ENCODE measurements at regions not wholly inside any gene's neighbourhood (a gene's known extent, or its start where the extent isn't known, plus 50 kb on each side); places are given as distances from the start of the nearest gene placed in this dataset.

DNA sequence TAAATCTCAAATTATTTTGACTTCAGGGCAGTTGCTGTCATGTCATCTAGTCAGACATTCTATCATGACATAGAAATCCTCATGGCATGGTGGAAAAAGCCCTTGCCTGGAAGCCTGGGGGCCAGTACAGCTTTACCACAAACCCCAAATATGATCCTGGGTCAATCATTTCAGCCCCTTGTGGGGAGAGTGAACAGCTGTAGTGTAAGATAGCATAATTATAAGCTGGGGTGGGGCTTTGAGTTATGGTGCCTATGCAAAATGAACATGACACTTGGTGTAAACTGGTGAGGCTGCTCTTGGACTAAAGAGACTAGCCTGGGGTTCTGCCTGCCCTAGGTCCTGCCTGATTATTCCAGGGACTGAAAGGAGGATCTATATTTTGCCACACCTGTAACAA is 207.7 kb upstream of the DDHD1 start:
- Histone ChIP-seq H3K36me3 (no peaks in the 10 kb centered on the region), H3K9me3 (no peaks in the 10 kb centered on the region), H3K4me3 (no peak overlapping the region), H3K4me1 (no peaks in the 10 kb centered on the region), H3K27ac (no peak overlapping the region), H3K27me3 (no peaks in the 10 kb centered on the region)
- no peak for DNase-seq
- TF ChIP-seq POLR2A (IDR thresholded peaks at IDR 0.05) = no peak
- no peak for TF ChIP-seq CTCF (IDR thresholded peaks at IDR 0.05)

- Histone ChIP-seq H3K36me3 (no peaks in the 10 kb centered on the region), H3K4me3 (no peak overlapping the region), H3K9me3 (no peaks in the 10 kb centered on the region), H3K4me1 (no peaks in the 10 kb centered on the region), H3K27me3 (no peaks in the 10 kb centered on the region), H3K27ac (no peak overlapping the region)
- no peak for DNase-seq
- no peak for TF ChIP-seq POLR2A (IDR thresholded peaks at IDR 0.05)
Measured at GRCh38 chr14:53358166-53358565, 205.0 kb upstream of the DDHD1 start.

DNA sequence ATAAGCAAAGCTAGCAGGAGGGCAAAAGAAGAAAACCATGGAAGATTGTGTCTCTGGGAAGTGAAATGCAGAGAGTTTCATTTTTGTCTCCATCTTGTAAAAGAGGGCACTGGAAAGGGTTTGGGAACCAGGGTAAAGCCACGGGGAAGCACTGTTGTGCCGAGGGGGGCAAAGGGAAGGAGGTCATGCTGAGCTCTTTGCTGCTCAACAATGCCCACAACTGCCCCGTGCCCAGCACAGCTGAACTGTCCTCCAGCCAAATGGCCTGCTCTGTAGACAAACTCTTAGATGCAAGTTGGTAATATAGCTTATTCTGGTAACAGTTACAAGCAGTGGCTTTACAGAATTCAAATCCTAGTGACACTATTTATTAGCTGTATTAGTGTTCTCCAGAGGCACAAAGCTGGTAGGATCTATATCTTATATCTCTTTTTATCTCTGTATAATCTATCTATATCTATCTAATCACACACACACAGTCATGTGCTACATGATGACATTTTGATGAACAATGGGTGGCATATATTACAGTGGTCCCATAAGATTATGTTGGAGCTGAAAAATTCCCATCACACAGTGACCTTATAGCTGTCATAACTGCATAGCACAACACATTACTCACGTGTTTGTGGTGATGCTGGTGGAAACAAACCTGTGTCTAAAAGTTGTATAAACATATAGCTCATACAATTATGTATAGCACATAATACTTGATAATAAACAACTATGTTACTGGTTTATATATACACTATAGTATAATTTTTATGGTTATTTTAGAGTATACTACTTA is 203.4 kb upstream of the DDHD1 start:
- DNase-seq = no peak
- no peak overlapping the region for H3K27ac ChIP-seq
- H3K9me3 ChIP-seq = no peaks in the 10 kb centered on the region
- no peak for TF ChIP-seq POLR2A (IDR thresholded peaks at IDR 0.05)
- no peak for TF ChIP-seq CTCF (IDR thresholded peaks at IDR 0.05)
- H3K4me3 ChIP-seq = no peak overlapping the region
- no peaks in the 10 kb centered on the region for H3K36me3 ChIP-seq
- no peaks in the 10 kb centered on the region for H3K27me3 ChIP-seq
- no peaks in the 10 kb centered on the region for H3K4me1 ChIP-seq

GRCh38 chr14:53355581-53356112 is 202.5 kb upstream of the DDHD1 start:
- no peak for DNase-seq
- Histone ChIP-seq H3K4me1 (no peaks in the 10 kb centered on the region), H3K9me3 (no peaks in the 10 kb centered on the region), H3K36me3 (no peaks in the 10 kb centered on the region), H3K27me3 (no peaks in the 10 kb centered on the region), H3K27ac (no peak overlapping the region), H3K4me3 (no peak overlapping the region)
- TF ChIP-seq POLR2A (IDR thresholded peaks at IDR 0.05) (no peak), CTCF (IDR thresholded peaks at IDR 0.05) (no peak)

DNA sequence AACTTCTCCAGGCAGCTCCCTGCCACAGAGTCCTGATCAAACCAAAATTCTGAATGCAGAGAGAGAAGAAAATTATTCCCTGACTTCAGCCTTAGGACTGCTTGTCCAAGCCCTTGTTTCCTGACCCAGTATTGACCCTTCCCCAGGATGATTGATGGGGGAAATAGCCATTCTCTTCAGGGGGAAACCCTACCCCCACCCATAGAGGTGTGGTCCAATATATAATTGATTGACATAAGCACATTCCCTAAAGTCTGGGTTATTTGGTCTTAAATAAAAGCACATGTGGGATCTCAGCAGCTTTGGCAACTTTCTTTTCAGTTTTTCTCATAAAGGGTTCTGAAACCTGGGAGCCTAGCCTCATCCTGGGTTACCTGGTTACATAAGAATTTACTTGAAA is 201.2 kb upstream of the DDHD1 start:
- no peaks in the 10 kb centered on the region for H3K36me3 ChIP-seq
- no peaks in the 10 kb centered on the region for H3K27me3 ChIP-seq
- no peak for DNase-seq
- H3K4me3 ChIP-seq = no peak overlapping the region
- TF ChIP-seq CTCF (IDR thresholded peaks at IDR 0.05) (no peak), POLR2A (IDR thresholded peaks at IDR 0.05) (no peak)
- H3K9me3 ChIP-seq = no peaks in the 10 kb centered on the region
- no peaks in the 10 kb centered on the region for H3K4me1 ChIP-seq
- no peak overlapping the region for H3K27ac ChIP-seq

DNA sequence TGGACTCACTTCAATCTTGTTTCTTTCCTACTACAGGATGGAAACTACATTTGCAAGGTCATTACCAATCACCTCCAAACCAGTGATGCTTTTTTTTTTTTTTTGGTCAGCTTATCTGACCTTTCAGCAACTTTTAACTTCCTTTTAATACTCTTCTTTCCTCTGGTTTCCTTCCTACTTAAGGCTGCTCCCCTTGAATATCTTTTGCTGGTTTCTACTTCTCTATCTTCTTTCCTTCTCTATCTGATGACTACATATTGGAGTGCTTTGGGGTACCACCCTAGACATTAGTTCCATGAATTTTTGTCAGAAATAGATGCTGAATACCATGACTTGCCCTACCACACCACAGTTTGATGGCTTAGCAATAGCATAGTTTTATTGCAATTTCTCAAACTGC is 197.7 kb upstream of the DDHD1 start:
- Histone ChIP-seq H3K36me3 (no peaks in the 10 kb centered on the region), H3K27ac (no peak overlapping the region), H3K9me3 (no peaks in the 10 kb centered on the region), H3K27me3 (no peaks in the 10 kb centered on the region), H3K4me3 (no peak overlapping the region), H3K4me1 (no peaks in the 10 kb centered on the region)
- no peak for DNase-seq
- TF ChIP-seq CTCF (IDR thresholded peaks at IDR 0.05) (no peak), POLR2A (IDR thresholded peaks at IDR 0.05) (no peak)
